ENCODE measurements at regions not wholly inside any gene's neighbourhood (a gene's known extent, or its start where the extent isn't known, plus 50 kb on each side); places are given as distances from the start of the nearest gene placed in this dataset.

- DNase-seq (ENCODE audit: low spot score) = no peak
Measured at GRCh38 chr1:218779341-218780100, 394.2 kb upstream of the LYPLAL1 start.

GRCh38 chr1:218783131-218783530 is 390.5 kb upstream of the LYPLAL1 start:
- intact Hi-C loops (cut with micrococcal nuclease; ENCODE audit: unreplicated experiment) = no loop called here
- ChIA-PET CTCF (ENCODE audit: unreplicated experiment) (no interaction called here), POLR2A (no interaction called here)
- Histone ChIP-seq H3K79me2 (ENCODE audit: insufficient read depth, low read depth, low read length) (no peaks in the 10 kb centered on the region), H3K36me3 (ENCODE audit: insufficient read depth, low read length) (no peaks in the 10 kb centered on the region), H3K4me2 (ENCODE audit: low read length) (no peak overlapping the region), H3K4me3 (ENCODE audit: low read depth, low read length, poor library complexity, severe bottlenecking) (no peak overlapping the region), H4K20me1 (ENCODE audit: insufficient read depth, low read length) (no peaks in the 10 kb centered on the region), H3K27ac (ENCODE audit: low read depth, low read length, poor library complexity, severe bottlenecking) (no peak overlapping the region), H2AFZ (ENCODE audit: low read length) (no peak overlapping the region), H3K9me3 (ENCODE audit: low read length) (no peaks in the 10 kb centered on the region), H3K4me1 (ENCODE audit: insufficient read depth, low read length, poor library complexity, severe bottlenecking) (no peaks in the 10 kb centered on the region), H3K9me2 (ENCODE audit: insufficient read depth, low read length) (no peaks in the 10 kb centered on the region)
- BruUV-seq (replicated peaks) = no TSS peak
- TF ChIP-seq EZH2phosphoT487 (IDR thresholded peaks at IDR 0.05; ENCODE audit: borderline replicate concordance, low read depth, low read length) = no peak
- no peak for TF ChIP-seq CTCF (conservative IDR thresholded peaks at IDR 0.05; ENCODE audit: low read length)
- no peak for DNase-seq (ENCODE audit: low spot score)

More at GRCh38 chr1:218779341-218780100, 394.2 kb upstream of the LYPLAL1 start:
- Histone ChIP-seq H3K4me2 (ENCODE audit: low read length) (no peak overlapping the region), H4K20me1 (ENCODE audit: insufficient read depth, low read length) (no peaks in the 10 kb centered on the region), H3K4me1 (ENCODE audit: insufficient read depth, low read length, poor library complexity, severe bottlenecking) (no peaks in the 10 kb centered on the region), H3K4me3 (ENCODE audit: low read depth, low read length, poor library complexity, severe bottlenecking) (no peak overlapping the region), H3K9me2 (ENCODE audit: insufficient read depth, low read length) (no peaks in the 10 kb centered on the region), H2AFZ (ENCODE audit: low read length) (no peak overlapping the region), H3K36me3 (ENCODE audit: insufficient read depth, low read length) (no peaks in the 10 kb centered on the region), H3K9me3 (ENCODE audit: low read length) (no peaks in the 10 kb centered on the region), H3K27ac (ENCODE audit: low read depth, low read length, poor library complexity, severe bottlenecking) (no peak overlapping the region), H3K79me2 (ENCODE audit: insufficient read depth, low read depth, low read length) (no peaks in the 10 kb centered on the region)
- ChIA-PET POLR2A (no interaction called here), CTCF (ENCODE audit: unreplicated experiment) (no interaction called here)
- intact Hi-C loops (cut with micrococcal nuclease; ENCODE audit: unreplicated experiment) = no loop called here
- BruUV-seq (replicated peaks) = no TSS peak
- TF ChIP-seq EZH2phosphoT487 (IDR thresholded peaks at IDR 0.05; ENCODE audit: borderline replicate concordance, low read depth, low read length) (no peak), CTCF (conservative IDR thresholded peaks at IDR 0.05; ENCODE audit: low read length) (no peak)

GRCh38 chr1:218783916-218784315 is 389.8 kb upstream of the LYPLAL1 start:
- no peaks in the 10 kb centered on the region for H3K79me2 ChIP-seq (ENCODE audit: insufficient read depth, low read depth, low read length)
- POLR2A ChIA-PET = no interaction called here
- no peaks in the 10 kb centered on the region for H3K36me3 ChIP-seq (ENCODE audit: insufficient read depth, low read length)
- no peak for DNase-seq (ENCODE audit: low spot score)
- intact Hi-C loops (cut with micrococcal nuclease; ENCODE audit: unreplicated experiment) = no loop called here
- no peaks in the 10 kb centered on the region for H3K9me3 ChIP-seq (ENCODE audit: low read length)
- CTCF ChIA-PET (ENCODE audit: unreplicated experiment) = no interaction called here
- H4K20me1 ChIP-seq (ENCODE audit: insufficient read depth, low read length) = no peaks in the 10 kb centered on the region
- H3K4me1 ChIP-seq (ENCODE audit: insufficient read depth, low read length, poor library complexity, severe bottlenecking) = no peaks in the 10 kb centered on the region
- H3K27ac ChIP-seq (ENCODE audit: low read depth, low read length, poor library complexity, severe bottlenecking) = no peak overlapping the region
- H2AFZ ChIP-seq (ENCODE audit: low read length) = no peak overlapping the region
- no peak overlapping the region for H3K4me2 ChIP-seq (ENCODE audit: low read length)
- no peaks in the 10 kb centered on the region for H3K9me2 ChIP-seq (ENCODE audit: insufficient read depth, low read length)
- no peak overlapping the region for H3K4me3 ChIP-seq (ENCODE audit: low read depth, low read length, poor library complexity, severe bottlenecking)
- no TSS peak for BruUV-seq (replicated peaks)
- no peak for TF ChIP-seq CTCF (conservative IDR thresholded peaks at IDR 0.05; ENCODE audit: low read length)
- no peak for TF ChIP-seq EZH2phosphoT487 (IDR thresholded peaks at IDR 0.05; ENCODE audit: borderline replicate concordance, low read depth, low read length)

Data from OCI-LY7 (cell line).